Stimulated activated CD4-positive, alpha-beta T cell treated with anti-CD3 and anti-CD28 coated beads, Interleukin-1b, Interleukin-23, amount 100 ng/mL, for 4 hours (primary cell): ENCODE measurements at regions not wholly inside any gene's neighbourhood (a gene's known extent, or its start where the extent isn't known, plus 50 kb on each side); places are given as distances from the start of the nearest gene placed in this dataset.
"Not testable (repeated sequence)": the region's sequence is repeated elsewhere in the genome, so short reads cannot be mapped to it uniquely, and the experiment has no call there.

Experiments
- DNase-seq, 2 donors: peaks; one replicate each; pipeline ENCODE4 v3.0.0-alpha.2; 2020; ENCODE audit warnings: low read depth in 2 of 2

DNA sequence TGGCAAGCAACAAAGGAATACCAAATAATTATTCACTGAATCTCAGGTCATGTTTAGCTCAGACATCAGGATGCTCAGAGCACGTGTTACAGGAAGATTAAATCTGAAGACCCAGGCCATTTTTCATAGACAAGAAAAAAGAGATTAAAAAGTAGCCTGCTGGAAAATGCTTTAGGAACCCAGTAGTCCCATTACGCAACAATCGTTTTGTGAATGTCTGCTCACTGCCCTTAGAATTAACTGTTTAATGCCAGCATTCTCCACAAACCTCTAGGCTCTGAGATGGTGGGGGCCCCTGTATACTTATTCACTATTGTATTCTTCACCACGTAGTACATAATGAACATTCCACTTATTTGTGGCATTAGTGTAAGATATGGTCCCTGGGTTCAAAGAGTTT lies 154.6 kb upstream of the NYAP2 start:
- DNase-seq = no peak

DNA sequence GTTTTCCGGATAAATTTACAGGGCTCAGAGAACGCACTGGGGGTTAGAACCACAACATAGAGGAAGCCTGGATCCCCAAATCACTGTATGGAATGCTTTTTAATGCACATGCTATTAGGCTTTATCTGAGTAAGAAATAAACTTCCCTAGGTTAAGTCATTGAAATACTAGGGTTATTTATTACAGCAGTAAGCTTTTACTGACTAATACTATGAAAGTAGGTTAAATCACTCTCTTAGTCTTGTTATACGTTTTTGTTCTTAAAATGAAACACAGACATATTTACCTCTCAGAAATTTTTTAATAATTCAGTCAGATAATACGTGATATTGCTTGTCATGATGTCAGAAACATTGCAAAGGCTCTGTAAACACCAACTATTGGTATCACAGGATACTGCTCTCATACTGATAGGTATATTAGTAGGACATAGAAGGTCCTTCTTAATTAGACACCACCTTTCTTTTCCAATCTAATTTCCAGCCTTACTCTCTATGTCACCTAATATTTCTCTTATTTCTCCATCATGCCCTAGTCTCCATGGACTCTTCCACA lies 162.7 kb upstream of the NYAP2 start:
- DNase-seq = no peak

DNA sequence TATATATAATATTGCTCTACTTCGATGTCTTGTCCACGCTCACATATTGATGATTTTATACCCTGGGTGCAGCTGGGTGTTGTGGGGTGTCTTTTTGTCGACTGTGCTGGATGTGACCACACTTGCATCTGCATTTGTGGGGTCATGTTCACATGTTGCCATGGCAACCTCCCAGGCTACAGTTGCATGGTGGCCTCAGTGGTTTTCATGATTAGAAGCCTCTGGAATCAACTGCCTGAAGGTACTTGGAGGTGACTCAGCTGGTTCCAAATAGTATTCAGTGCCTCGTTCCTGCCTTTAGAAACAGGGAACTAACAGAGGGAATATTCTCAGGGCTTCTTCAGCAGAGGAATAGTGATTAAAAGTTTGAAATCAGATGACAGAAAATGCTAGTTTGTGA lies 166.3 kb upstream of the NYAP2 start:
- no peak for DNase-seq

DNA sequence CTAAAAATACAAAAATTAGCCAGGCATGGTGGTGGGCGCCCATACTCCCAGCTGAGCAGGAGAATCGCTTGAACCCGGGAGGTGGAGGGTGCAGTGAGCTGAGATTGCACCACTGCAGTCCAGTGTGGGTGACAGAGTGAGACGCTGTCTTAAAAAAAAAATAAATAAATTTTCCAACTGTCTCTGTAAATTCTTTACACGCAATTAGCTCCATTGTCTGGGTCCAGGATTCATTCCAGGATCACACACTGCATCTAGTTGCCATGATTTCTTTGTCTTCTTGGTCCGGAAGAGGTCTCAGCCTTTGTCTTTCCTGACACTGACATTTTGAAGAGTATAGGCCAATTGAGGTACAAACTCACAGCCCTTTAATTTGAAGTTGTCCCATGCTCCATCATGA lies 167.6 kb upstream of the NYAP2 start:
- DNase-seq = no peak

DNA sequence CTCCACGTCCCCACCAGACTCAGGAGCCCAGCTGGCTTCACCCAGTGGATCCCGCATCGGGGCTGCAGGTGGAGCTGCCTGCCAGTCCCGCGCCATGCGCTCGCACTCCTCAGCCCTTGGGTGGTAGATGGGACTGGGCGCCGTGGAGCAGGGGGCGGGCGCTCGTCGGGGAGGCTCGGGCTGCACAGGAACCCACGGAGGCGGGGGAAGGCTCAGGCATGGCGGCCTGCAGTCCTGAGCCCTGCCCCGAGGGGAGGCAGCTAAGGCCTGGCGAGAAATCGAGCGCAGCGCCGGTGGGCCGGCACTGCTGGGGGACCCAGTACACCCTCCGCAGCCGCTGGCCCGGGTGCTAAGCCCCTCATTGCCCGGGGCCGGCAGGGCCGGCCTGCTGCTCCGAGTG lies 170.2 kb upstream of the NYAP2 start:
- not testable (repeated sequence) for DNase-seq

DNA sequence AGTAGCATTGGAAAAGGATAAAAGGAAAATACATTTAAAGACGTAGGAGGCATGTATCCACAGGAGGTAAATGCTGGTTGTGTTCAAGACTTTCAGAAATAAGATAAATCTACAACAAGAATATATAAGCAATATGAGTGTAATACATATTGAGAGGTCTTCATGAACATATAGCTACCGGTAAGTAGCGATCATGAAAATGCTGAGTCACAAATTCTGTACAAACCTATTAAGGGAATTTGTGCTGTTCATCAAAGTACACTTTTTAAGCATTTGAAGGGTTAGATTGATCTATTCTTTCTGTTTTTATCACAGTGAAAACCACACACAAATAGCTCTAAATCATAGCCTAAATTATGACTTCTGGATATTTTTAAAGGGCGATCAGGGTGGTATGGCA lies 173.1 kb upstream of the NYAP2 start:
- no peak for DNase-seq

DNA sequence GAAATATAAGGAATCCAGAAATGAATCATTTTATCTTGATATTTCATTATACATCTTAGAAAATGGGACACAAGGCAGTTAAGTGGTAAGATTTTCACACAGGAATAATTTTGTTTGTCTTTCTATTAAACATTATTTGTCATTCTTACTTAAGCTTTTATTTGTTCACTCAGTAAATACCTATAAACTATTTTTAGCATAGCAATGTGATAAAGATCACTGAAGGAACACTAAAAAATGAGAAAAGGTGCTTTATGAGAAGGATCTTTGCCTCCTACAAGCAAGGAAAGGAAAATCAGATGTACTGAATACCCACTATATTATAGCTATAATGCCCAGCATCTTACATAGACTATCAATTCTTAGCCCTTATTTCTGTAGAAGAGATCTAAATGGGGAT lies 176.2 kb upstream of the NYAP2 start:
- no peak for DNase-seq

DNA sequence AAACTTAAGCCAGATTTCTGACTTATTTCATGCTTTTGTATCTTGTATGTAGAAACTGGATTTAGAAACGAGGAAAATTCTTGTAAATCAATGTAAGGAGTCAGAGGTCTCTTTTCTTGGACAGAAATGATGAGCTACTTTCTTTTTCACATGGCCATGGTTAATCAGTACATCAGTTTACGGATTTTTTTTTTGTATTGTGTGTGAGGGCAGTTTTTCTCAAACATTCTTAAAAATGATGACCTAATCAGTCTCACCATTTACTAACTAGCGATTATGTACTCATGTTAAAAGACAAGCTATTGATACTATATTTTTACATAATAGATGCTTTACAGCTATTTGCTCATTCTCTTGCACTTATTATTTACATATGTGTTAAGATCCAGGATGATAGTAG lies 165.2 kb upstream of the DOCK10 start:
- DNase-seq = no peak

DNA sequence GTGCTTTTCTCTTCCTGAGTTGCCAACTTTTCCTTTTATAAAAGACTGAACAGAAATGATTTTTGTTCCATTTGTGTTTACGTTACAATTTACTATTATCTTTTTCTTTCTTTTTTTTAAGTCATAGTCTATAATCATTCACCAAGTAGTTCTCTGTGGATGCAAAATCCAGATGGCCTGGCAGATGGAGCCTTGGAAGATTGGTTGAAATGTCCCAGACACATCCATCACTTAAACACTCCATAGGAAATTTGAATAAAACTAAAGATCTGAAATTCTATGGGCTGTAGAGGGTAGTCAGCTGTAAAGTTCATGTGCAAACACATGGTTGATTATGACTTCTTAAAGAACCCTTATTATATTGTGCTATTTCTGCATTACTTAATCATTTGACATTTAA lies 164.8 kb upstream of the DOCK10 start:
- DNase-seq = no peak

DNA sequence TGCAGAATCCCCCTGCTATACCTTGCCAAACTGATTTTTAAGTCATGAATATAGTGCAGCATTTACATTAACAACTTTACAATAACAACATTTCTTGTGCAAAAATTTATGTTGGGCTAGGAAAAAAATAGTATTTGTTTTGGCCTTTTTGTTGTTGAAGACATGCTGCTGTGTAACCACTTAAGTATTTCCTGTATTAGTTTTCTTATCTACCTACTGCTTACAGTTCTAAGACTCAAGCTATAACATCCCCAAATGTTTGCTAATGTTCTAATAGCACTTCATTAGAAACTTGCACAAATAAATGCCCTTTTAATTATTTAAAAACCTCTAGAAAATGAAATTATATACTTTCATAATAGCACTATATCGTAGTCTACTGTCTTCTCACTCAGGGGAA lies 154.3 kb upstream of the DOCK10 start:
- DNase-seq = no peak

DNA sequence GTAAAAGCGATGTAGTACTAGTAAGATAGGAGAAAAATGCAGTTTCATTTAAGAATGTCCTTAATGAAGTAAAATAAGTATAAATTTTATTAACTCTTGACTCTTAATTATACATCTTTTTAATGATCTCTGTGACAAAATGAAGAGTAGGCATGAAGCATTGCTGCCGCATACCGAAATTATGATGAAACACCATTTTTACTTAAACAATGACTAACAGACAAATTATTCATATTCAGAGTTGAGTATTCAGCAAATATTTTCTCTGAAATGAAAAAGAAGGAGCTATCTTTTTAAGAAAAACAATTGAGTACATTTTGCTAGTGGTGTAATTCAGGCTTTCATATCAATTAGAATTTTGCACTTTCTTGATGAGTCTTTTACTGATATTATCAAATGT lies 150.6 kb upstream of the DOCK10 start:
- no peak for DNase-seq

DNA sequence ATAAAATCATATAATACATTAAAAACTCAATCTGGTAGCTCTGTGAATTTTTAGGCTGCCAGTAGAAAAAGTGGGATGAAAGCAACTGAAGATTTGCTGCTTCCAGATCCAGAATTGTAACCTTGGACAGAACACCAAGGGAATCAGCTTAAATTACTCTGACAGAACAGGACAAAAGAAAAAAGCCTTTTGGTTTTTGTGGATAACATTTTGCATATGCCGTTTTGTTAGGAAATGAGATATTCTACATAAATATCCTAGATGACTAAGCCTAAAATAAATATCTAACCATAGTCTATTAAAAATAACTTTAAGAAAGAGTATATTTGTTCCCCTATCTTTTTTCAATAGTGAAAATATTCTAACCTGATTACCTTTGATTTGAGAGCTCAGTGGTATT lies 148.7 kb upstream of the DOCK10 start:
- DNase-seq = no peak

DNA sequence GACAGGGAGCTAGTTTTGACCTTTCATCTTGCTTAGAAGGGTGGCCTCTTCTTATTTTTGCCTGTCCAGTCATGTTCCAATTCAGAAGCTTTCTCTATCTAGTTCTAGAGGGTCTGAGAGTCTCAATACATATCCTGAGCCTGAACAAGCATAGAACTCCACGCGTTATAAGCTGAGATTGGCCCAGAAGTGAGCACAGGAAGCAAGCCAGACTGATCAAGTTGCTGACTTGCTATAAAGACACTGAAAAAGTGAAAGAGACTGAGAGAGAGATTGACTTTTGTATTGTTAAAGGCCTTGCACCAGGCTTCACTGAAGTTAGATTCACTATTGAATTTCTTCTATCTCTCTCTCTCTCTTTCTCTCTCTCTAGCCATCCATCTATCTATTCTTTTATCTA lies 142.7 kb upstream of the DOCK10 start:
- DNase-seq = no peak

DNA sequence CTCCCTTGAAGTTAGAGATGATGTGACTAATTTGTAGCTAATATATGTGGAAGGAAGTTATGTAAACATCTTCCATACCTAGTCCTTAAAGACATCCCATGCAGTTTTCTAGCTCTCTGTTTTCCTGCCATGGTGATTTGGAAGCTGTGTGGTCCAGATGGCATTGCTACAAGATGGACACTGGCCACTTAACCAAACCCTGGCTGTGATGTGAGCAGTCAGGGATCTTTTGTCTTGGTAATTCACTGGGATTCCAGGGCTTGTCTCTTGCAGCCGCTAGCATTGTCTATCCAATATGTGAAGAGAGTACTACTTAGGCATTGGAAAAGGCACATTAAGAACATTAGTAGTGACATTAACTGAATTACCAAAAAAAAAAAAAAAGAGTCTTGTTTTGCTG lies 139.9 kb upstream of the DOCK10 start:
- no peak for DNase-seq

DNA sequence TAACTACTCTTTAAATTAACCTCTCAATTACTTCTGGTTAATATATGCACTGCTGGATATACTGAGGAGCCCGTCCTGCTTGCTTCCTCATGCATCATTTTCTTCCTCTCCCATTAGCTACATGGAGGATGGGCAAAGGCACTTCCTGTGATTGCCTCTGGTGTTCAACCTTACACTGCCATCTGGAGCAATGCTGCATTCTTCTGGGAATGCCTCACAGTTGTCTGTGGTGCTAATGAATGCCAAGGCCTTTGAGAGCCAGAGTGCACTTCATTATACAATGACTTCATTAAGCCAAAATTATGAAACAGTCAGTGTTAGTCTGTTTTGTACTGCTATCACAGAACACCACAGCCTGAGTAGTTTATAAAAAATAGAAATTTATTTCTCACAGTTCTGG lies 134.8 kb upstream of the DOCK10 start:
- no peak for DNase-seq

DNA sequence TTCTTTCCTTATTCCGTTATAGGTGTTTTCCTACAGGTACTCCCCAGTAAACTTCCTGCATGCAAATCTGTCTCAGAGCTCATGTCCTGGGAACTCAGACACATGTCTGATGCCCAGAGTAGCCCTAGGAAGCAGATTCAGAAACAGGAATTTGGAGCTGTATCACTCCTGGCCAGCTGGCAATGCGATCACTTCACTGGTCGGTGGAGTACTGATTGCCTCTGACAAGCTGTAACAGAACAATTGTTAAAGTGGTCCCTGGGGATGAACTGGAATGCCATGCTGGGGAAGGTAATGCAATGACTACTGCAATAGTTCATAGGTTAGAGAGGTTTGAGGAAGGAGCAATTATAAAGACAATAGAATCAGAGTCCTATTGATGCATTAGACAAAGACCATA lies 131.6 kb upstream of the DOCK10 start:
- DNase-seq = no peak

DNA sequence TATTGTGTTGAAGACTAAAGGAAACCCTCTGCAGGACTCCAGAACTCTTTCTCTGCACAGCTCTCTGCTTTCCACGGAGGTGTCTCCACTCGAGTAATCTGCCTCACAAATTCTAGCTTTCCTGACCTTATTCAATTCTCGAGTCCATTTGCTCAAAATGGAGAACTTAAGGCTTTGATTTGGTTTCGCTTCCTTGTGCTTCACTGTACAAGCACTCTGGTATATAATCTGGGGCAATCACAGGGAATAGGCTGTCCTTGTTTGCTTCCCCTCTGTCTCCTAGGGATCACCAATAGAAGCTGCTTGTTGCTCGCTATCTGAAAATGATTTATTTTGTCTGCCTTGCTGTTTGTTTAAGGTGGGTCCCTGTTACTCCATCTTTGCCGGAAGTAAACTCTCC lies 129.1 kb upstream of the DOCK10 start:
- no peak for DNase-seq

DNA sequence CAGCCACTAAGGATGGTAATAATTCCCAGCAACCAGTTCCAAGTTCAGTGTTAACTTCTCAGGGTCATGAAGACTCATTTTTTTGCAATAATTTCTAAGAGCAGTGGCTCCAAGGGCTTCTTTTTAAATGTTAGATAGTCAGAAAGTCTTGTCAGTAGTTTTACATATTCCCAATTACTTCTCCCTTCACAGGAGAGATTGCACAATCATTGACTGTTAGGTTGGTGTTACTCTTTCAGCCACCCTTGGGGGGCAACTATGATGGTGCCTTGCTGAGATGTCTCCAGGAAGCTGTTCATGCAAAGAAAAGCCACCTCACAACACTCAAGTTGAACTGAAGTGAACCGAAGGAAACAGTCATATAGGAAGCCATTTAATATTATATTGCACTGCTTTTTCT lies 127.9 kb upstream of the DOCK10 start:
- DNase-seq = no peak

DNA sequence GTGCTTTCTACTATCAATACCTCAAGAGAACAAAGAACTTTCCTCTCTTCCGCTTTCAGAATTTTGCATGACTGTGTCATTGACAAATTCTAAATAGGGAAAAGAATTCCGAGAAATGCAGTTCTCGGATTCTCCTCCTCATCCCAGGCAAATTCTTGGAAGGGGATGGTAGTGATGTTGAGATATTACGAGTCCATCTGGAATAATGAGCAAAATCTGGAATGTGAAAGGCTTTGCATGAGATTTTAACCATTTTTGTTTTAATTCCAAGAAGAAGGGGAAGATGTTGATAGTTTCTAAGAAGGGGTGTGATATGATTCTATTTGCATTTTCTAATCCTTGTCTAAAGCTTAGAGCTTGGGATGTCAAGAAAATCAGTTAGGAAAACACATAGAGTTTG lies 127.1 kb upstream of the DOCK10 start:
- no peak for DNase-seq

DNA sequence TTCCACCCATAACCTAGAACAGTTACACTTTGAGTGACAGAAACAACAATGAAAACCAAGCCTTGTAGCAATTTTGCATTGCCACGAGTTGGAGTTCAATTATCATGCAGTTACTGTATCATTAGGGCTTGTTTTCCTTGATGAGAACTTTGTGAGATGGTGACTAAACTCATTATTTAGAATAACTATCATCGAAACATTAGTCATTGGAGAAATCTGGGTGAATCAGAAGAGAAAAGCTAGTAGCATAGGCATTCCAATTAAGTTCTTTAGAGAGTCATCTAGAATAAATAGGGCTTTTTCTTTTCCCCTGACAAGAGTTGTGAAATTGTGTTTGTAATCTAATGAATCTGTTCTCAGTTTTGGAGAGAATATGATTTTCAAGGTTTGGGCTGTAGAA lies 122.8 kb upstream of the DOCK10 start:
- DNase-seq = no peak

DNA sequence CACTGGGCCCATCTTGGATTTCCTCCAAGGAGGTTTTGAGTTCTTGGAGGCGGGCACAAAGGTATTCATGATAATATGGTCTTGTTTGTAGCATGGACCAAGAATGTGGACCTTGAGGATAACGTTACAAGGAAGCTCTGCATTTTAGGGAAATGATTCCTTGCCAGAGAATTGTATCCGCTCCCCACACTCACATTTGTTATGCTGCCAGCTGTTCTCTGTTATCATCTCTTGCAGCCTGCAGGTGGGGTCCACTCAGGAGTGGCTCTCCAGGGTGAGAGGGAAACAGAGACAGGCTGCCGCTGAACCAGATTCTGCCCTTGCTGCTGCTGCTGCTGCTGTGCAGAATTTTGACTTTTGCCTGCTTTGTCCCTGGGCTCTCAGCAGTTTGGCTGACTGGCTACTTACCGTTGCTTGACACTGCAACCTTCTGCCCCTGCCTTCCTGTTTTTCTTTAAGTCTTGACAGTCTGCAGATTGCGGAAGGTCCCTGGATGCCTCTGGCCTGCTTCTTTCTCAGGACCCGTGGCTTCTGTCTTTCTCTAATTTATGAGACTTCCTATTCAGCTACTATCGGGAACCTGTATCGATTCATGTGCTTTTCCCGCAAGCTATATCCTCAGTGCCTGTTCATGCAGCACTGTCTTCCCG lies 122.3 kb upstream of the DOCK10 start:
- no peak for DNase-seq

DNA sequence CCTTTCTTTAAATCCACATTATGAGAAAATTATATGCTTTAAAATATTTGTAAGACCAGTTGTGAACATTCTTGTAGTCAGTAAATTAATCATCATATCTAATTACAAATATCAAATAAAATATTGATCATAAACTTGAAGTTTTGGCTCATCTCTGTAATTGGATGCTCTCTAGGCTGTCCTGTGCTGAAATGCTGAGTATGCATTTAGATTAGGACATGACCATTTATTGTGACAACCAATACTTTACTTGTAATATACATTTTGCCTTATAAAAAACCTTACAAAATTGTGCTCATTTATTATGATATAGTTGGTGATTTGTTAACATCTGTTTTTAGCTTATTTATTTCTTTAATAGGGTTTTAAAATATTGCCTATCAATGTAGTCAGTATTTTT lies 116.1 kb upstream of the DOCK10 start:
- DNase-seq = no peak

DNA sequence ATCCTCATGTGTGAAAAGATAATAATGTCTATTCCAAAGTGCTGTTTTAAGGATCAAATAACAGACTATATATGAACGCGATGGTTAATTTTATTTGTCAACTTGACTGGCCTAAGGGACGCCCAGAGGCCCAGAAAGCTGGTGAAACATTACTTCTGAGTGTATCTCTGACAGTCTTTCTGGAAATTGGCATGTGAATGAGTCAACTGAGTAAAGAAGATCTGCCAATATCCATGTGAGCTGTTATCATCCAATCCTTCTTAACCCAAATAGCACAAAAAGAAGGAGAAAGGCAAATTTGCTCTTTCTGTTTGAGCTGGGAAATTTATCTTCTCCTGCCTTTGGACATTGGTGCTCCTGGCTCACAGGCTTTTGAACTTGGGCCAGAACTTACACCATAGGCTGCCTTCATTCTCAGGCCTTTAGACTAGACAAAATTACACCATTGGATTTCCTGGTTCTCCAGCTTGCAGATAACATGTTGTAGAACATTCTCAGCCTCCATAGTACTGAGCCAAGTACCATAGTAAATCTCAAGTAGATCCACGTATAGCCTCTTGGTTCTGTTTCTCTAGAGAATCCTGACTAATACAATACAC lies 114.7 kb upstream of the DOCK10 start:
- no peak for DNase-seq

DNA sequence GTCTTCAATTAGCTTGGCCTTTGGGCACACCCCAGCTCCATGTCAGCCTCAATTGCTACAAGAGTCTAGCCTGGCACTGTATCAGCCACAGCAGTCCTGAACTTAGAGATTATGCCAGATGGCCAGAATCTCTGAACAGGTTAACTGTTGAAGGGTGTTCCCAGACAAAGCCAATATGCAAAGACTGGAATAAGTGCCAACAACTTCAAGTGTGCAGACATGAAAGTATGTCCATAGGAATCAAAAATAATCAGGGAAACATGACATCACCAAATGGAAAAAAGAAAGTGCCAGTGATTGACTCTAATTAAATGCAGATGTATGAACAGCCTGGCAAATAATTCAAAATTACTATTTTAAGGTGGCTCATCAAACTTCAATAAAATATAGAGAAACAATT lies 98.5 kb upstream of the DOCK10 start:
- DNase-seq = no peak
